HepG2 (cell line): ENCODE measurements at regions not wholly inside any gene's neighbourhood (a gene's known extent, or its start where the extent isn't known, plus 50 kb on each side); places are given as distances from the start of the nearest gene placed in this dataset.

Experiments
- ATAC-seq: fragments of 200-7000 bp; cut with Tn5 transposase; 3 replicates; pipeline ENCODE4 v1.9.1; 2020; ENCODE audit warnings: mild to moderate bottlenecking, moderate library complexity
- BruUV-seq: library from RNA; stranded (reverse); fragments of 400-500 nt; replicated peaks from 2 replicates; lab custom pipeline; 2021; lab: Mats Ljungman, UMichigan
- CTCF ChIA-PET: fragments of 300-600 bp; formaldehyde crosslinking; extraction: SDS; loops from one replicate; lab custom pipeline; 2021; ENCODE audit warnings: low total read pairs, inconsistent platforms, low intra/inter-chr PET ratio; lab: Yijun Ruan, JAX
- POLR2A ChIA-PET: fragments of 350-600 bp; sonication (Branson Sonifier 250); formaldehyde crosslinking; loops from one replicate; lab custom pipeline; 2020; ENCODE audit warnings: antibody characterized with exemption, inconsistent platforms; lab: Yijun Ruan, JAX
- DNase-seq: peaks from one replicate; pipeline ENCODE4 v3.0.0-alpha.2; 2015; ENCODE audit warnings: low spot score
- FAIRE-seq: peaks from 3 replicates; lab custom pipeline; 2011; peaks lifted over from hg19 to GRCh38; lab: Jason Lieb, UNC
- H2AFZ ChIP-seq: one replicate; pipeline ENCODE4 v1.6.1; 2011; ENCODE audit warnings: low read length, inconsistent platforms
- H3K27ac ChIP-seq: fragments of 300-600 bp; 3 replicates; pipeline ENCODE4 v1.8.0; 2011; ENCODE audit warnings: mixed run types, mild to moderate bottlenecking, mixed read lengths, low read length, inconsistent platforms; ENCODE audit not compliant: insufficient read depth; ENCODE audit errors: extremely low read length
- H3K27me3 ChIP-seq, 2 experiments: fragments of 200-600 bp in 1 of 2; 2 replicates in 1 of 2; 3 replicates in 1 of 2; pipeline versions ENCODE4 v1.6.0 to v1.8.0; 2011; ENCODE audit warnings: low read length in 2 of 2, mild to moderate bottlenecking in 2 of 2, moderate library complexity in 2 of 2, inconsistent platforms in 1 of 2; ENCODE audit not compliant: insufficient read depth in 2 of 2, control insufficient read depth in 1 of 2
- H3K36me3 ChIP-seq, 2 experiments: fragments of 200-600 bp in 1 of 2; replicated peaks in 1 of 2; 2 replicates in 1 of 2; 3 replicates in 1 of 2; pipeline versions ENCODE4 v1.5.1 to v1.8.0; 2011; ENCODE audit warnings: low read length in 2 of 2, inconsistent platforms in 1 of 2; ENCODE audit not compliant: insufficient read depth in 2 of 2, control insufficient read depth in 1 of 2
- H3K4me1 ChIP-seq: 2 replicates; pipeline ENCODE4 v1.5.1; 2012; ENCODE audit warnings: low read length, inconsistent platforms; ENCODE audit not compliant: insufficient read depth
- H3K4me2 ChIP-seq: 2 replicates; pipeline ENCODE4 v1.6.0; 2011; ENCODE audit warnings: low read depth, low read length, inconsistent platforms
- H3K4me3 ChIP-seq, 3 experiments: fragments of 200-600 bp in 1 of 3; sonication (generic), shearing (Covaris generic) in 1 of 3; replicated peaks in 1 of 3; 2 replicates each; pipeline ENCODE4 v1.5.1; 2011 to 2016; ENCODE audit warnings: low read length in 3 of 3, inconsistent platforms in 2 of 3, low read depth in 2 of 3, mild to moderate bottlenecking in 2 of 3, control low read depth in 1 of 3, mixed read lengths in 1 of 3; ENCODE audit not compliant: insufficient read depth in 1 of 3
- H3K79me2 ChIP-seq: one replicate; pipeline ENCODE4 v1.6.1; 2011; ENCODE audit warnings: low read length, inconsistent platforms; ENCODE audit not compliant: insufficient read depth
- H3K9ac ChIP-seq: 2 replicates; pipeline ENCODE4 v1.6.0; 2011; ENCODE audit warnings: mild to moderate bottlenecking, low read depth, low read length, inconsistent platforms; ENCODE audit not compliant: insufficient read depth
- H3K9me3 ChIP-seq: 2 replicates; pipeline ENCODE4 v1.5.1; 2012; ENCODE audit warnings: mild to moderate bottlenecking, low read length
- H4K20me1 ChIP-seq: 2 replicates; pipeline ENCODE4 v1.6.0; 2011; ENCODE audit warnings: inconsistent platforms, mild to moderate bottlenecking, low read length, moderate library complexity; ENCODE audit not compliant: insufficient read depth
- HOMEZ ChIP-seq: IDR thresholded peaks from 2 replicates; pipeline ENCODE4 v1.6.1; 2016; ENCODE audit warnings: low read depth
- HOXA7 ChIP-seq: sonication (generic); formaldehyde crosslinking; IDR thresholded peaks from 2 replicates; pipeline ENCODE4 v1.8.1; 2022; ENCODE audit warnings: mild to moderate bottlenecking, missing genetic modification reagents, moderate library complexity
- MAFK ChIP-seq, 2 experiments: IDR thresholded peaks in 1 of 2; conservative IDR thresholded peaks in 1 of 2; 2 replicates each; pipeline ENCODE4 v1.6.1; 2011; ENCODE audit warnings: improper control_type of control experiment in 2 of 2, low read length in 2 of 2
- NFE2L2 ChIP-seq: fragments of 150-350 bp; IDR thresholded peaks from 2 replicates; pipeline ENCODE4 v1.6.1; 2014; ENCODE audit warnings: low read length
- NR2F2 ChIP-seq: IDR thresholded peaks from 2 replicates; pipeline ENCODE4 v1.6.1; 2012; ENCODE audit warnings: low read depth, inconsistent platforms, borderline replicate concordance
- ZNF652 ChIP-seq: IDR thresholded peaks from 2 replicates; pipeline ENCODE4 v1.6.1; 2016; ENCODE audit warnings: low read depth, borderline replicate concordance
- ZNF713 ChIP-seq: sonication (generic); formaldehyde crosslinking; IDR thresholded peaks from 2 replicates; pipeline ENCODE4 v1.4.0; 2020; ENCODE audit warnings: mild to moderate bottlenecking, missing genetic modification reagents
- WGBS: methylation state at CpG from one replicate; pipeline ENCODE4 v1.1.6; 2017; ENCODE audit warnings: low lambda C conversion rate; 5-methylcytosine and 5-hydroxymethylcytosine counted together
- in situ Hi-C: cut with HindIII; loops from 2 replicates; pipeline ENCODE4 v1.10.0; 2017; ENCODE audit warnings: low pct_unique_long_range_greater_than_20kb; ENCODE audit not compliant: extremely low pct_ligation_motif_present
- intact Hi-C: fragments of 100-400 bp; cut with micrococcal nuclease; formaldehyde crosslinking; loops from one replicate; pipeline ENCODE4 v1.10.0; 2022; ENCODE audit not compliant: unreplicated experiment

GRCh38 chr4:138927072-138927471 lies 88.5 kb upstream of the NOCT start:
- Histone ChIP-seq H4K20me1 (no peaks in the 10 kb centered on the region), H3K9ac (no peak overlapping the region), H3K36me3 (no peaks in the 10 kb centered on the region), H3K4me2 (no peak overlapping the region), H3K79me2 (no peaks in the 10 kb centered on the region), H3K9me3 (no peaks in the 10 kb centered on the region), H2AFZ (no peak overlapping the region), H3K27ac (no peak overlapping the region), H3K4me3 (no peak overlapping the region), H3K4me1 (no peaks in the 10 kb centered on the region), H3K27me3 (no peaks in the 10 kb centered on the region)
- POLR2A ChIA-PET = no interaction called here
- DNase-seq (no peak), FAIRE-seq (no peak), ATAC-seq (no peak)
- peak in 1 of 2 experiments; percentile 16; a peak in 1 of 4 replicates for TF ChIP-seq MAFK (conservative IDR thresholded peaks at IDR 0.05 in 1 of 2, IDR thresholded peaks at IDR 0.05 in 1 of 2; ENCODE audit: low read length in 2 of 2)
- TF ChIP-seq NR2F2 = no peak
- TF ChIP-seq NFE2L2 = peak; percentile 66
- no TSS peak for BruUV-seq
- intact Hi-C loops = loop anchor here (10.0 kb wide), 1 partner anchor 2002 kb away; no protein-coding TSS in a partner anchor
- in situ Hi-C loops = no loop called here
- CTCF ChIA-PET = no interaction called here

GRCh38 chr4:138925495-138925894 lies 90.1 kb upstream of the NOCT start:
- DNase-seq (no peak), FAIRE-seq (no peak), ATAC-seq (no peak)
- Histone ChIP-seq H3K4me1 (no peaks in the 10 kb centered on the region), H3K9me3 (no peaks in the 10 kb centered on the region), H3K9ac (no peak overlapping the region), H3K79me2 (no peaks in the 10 kb centered on the region), H3K27me3 (no peaks in the 10 kb centered on the region), H4K20me1 (no peaks in the 10 kb centered on the region), H3K36me3 (no peaks in the 10 kb centered on the region), H2AFZ (no peak overlapping the region), H3K27ac (no peak overlapping the region), H3K4me2 (no peak overlapping the region), H3K4me3 (no peak overlapping the region)
- BruUV-seq = no TSS peak
- whole genome bisulfite sequencing = 51% methylated on average over 3 of the region's 3 CpGs
- in situ Hi-C loops (no loop called here), intact Hi-C loops (loop anchor here (10.0 kb wide), 1 partner anchor 2001 kb away; no protein-coding TSS in a partner anchor)
- ChIA-PET POLR2A (no interaction called here), CTCF (no interaction called here)
- no peak for TF ChIP-seq HOXA7
- no peak for TF ChIP-seq ZNF652 (CRISPR knock-in tag)
- TF ChIP-seq ZNF713 (CRISPR knock-in tag) = no peak
- TF ChIP-seq HOMEZ = no peak
